Breast epithelium (tissue), 4 donors: ENCODE measurements at regions not wholly inside any gene's neighbourhood (a gene's known extent, or its start where the extent isn't known, plus 50 kb on each side); places are given as distances from the start of the nearest gene placed in this dataset.
"Not testable (repeated sequence)": the region's sequence is repeated elsewhere in the genome, so short reads cannot be mapped to it uniquely, and the experiment has no call there.

Experiments used
- DNase-seq, 2 donors: peaks; one replicate each; pipeline ENCODE4 v3.0.0-alpha.2; 2019; ENCODE audit warnings: low spot score in 2 of 2
- H3K27ac ChIP-seq, 2 donors: fragments of 200-600 bp; sonication (generic) in 1 of 2; one replicate each; pipeline ENCODE4 v1.5.1; 2016 to 2019; ENCODE audit warnings: mild to moderate bottlenecking in 1 of 2
- H3K27me3 ChIP-seq, 2 donors: fragments of 200-600 bp; sonication (generic) in 1 of 2; one replicate each; pipeline versions ENCODE4 v1.5.1 to v1.6.0; 2017 to 2019; ENCODE audit warnings: control low read depth in 1 of 2, mild to moderate bottlenecking in 1 of 2
- H3K36me3 ChIP-seq: fragments of 200-600 bp; one replicate; pipeline ENCODE4 v1.5.1; 2019
- H3K4me1 ChIP-seq, 2 donors: fragments of 200-600 bp; sonication (generic); one replicate each; pipeline ENCODE4 v1.5.1; 2016 to 2019; ENCODE audit warnings: control low read depth in 1 of 2
- H3K4me3 ChIP-seq, 3 donors: fragments of 200-600 bp; sonication (generic); 1 replicate in 2 of 3; 2 replicates in 1 of 3; pipeline ENCODE4 v1.5.1; 2016 to 2019; ENCODE audit warnings: mild to moderate bottlenecking in 3 of 3, moderate library complexity in 2 of 3
- H3K9me3 ChIP-seq, 2 donors: fragments of 200-600 bp; sonication (generic) in 1 of 2; one replicate each; pipeline ENCODE4 v1.5.1; 2016 to 2019; ENCODE audit warnings: control low read depth in 1 of 2
- CTCF ChIP-seq, 3 donors: fragments of 450-650 bp; IDR thresholded peaks; one replicate each; pipeline ENCODE4 v1.5.1; 2016 to 2017; ENCODE audit warnings: antibody characterized with exemption in 3 of 3, mild to moderate bottlenecking in 3 of 3, moderate library complexity in 3 of 3
- POLR2A ChIP-seq: fragments of 450-650 bp; IDR thresholded peaks from one replicate; pipeline ENCODE4 v1.6.1; 2016; ENCODE audit warnings: antibody characterized with exemption, mild to moderate bottlenecking, moderate library complexity
- POLR2AphosphoS5 ChIP-seq, 3 donors: sonication (generic); formaldehyde crosslinking; IDR thresholded peaks; one replicate each; pipeline ENCODE4 v1.6.1; 2017; ENCODE audit warnings: antibody characterized with exemption in 3 of 3
- intact Hi-C: fragments of 100-400 bp; cut with DNase I; formaldehyde crosslinking; loops from one replicate; pipeline ENCODE4 v1.15.1; 2023; ENCODE audit warnings: low total_unique reads

GRCh38 chr11:101262995-101263394, 133.4 kb upstream of the PGR start:
- Histone ChIP-seq H3K4me3 (no peak overlapping the region), H3K9me3 (no peaks in the 10 kb centered on the region), H3K4me1 (no peaks in the 10 kb centered on the region), H3K27me3 (no peaks in the 10 kb centered on the region), H3K36me3 (no peaks in the 10 kb centered on the region), H3K27ac (no peak overlapping the region)
- intact Hi-C loops, result no loop called here
- DNase-seq, result no peak
- TF ChIP-seq POLR2AphosphoS5 (IDR thresholded peaks at IDR 0.05), result no peak
- no peak for TF ChIP-seq POLR2A
- no peak for TF ChIP-seq CTCF (IDR thresholded peaks at IDR 0.05)

- Histone ChIP-seq H3K36me3 (no peaks in the 10 kb centered on the region), H3K27ac (no peak overlapping the region), H3K4me3 (no peak overlapping the region), H3K9me3 (no peaks in the 10 kb centered on the region), H3K27me3 (no peaks in the 10 kb centered on the region), H3K4me1 (no peaks in the 10 kb centered on the region)
- TF ChIP-seq POLR2A (no peak), POLR2AphosphoS5 (IDR thresholded peaks at IDR 0.05) (no peak), CTCF (IDR thresholded peaks at IDR 0.05) (no peak)
- no peak for DNase-seq
- intact Hi-C loops, result no loop called here
Measured at GRCh38 chr11:101262258-101262657, 132.6 kb upstream of the PGR start.

GRCh38 chr11:101255036-101255435, 125.4 kb upstream of the PGR start:
- no peaks in the 10 kb centered on the region for H3K9me3 ChIP-seq
- H3K27ac ChIP-seq, result no peak overlapping the region
- H3K27me3 ChIP-seq, result no peaks in the 10 kb centered on the region
- no peak for DNase-seq
- no peaks in the 10 kb centered on the region for H3K36me3 ChIP-seq
- no peaks in the 10 kb centered on the region for H3K4me1 ChIP-seq
- intact Hi-C loops, result no loop called here
- TF ChIP-seq POLR2AphosphoS5 (IDR thresholded peaks at IDR 0.05) (no peak), CTCF (IDR thresholded peaks at IDR 0.05) (no peak), POLR2A (no peak)
- no peak overlapping the region for H3K4me3 ChIP-seq

- Histone ChIP-seq H3K27ac (no peak overlapping the region), H3K36me3 (no peaks in the 10 kb centered on the region), H3K9me3 (no peaks in the 10 kb centered on the region), H3K4me1 (no peaks in the 10 kb centered on the region), H3K4me3 (no peak overlapping the region), H3K27me3 (no peaks in the 10 kb centered on the region)
- DNase-seq, result no peak
- intact Hi-C loops, result no loop called here
- TF ChIP-seq CTCF (IDR thresholded peaks at IDR 0.05), result no peak
- no peak for TF ChIP-seq POLR2AphosphoS5 (IDR thresholded peaks at IDR 0.05)
- TF ChIP-seq POLR2A, result no peak
Measured at GRCh38 chr11:101254037-101254436, 124.4 kb upstream of the PGR start.

GRCh38 chr11:101245635-101246034, 116.0 kb upstream of the PGR start:
- intact Hi-C loops, DNase-seq, H3K27me3 ChIP-seq, H3K9me3 ChIP-seq, H3K4me3 ChIP-seq, H3K36me3 ChIP-seq, H3K4me1 ChIP-seq, H3K27ac ChIP-seq: not testable (repeated sequence)

- H3K9me3 ChIP-seq, intact Hi-C loops, H3K36me3 ChIP-seq, H3K27ac ChIP-seq, H3K4me1 ChIP-seq, DNase-seq, H3K4me3 ChIP-seq, H3K27me3 ChIP-seq: not testable (repeated sequence)
Measured at GRCh38 chr11:101245081-101245480, 115.5 kb upstream of the PGR start.
